ENCODE measurements at regions not wholly inside any gene's neighbourhood (a gene's known extent, or its start where the extent isn't known, plus 50 kb on each side); places are given as distances from the start of the nearest gene placed in this dataset.
A peak's percentile ranks its signal among the peaks of the same experiment; 100 is the strongest.

DNA sequence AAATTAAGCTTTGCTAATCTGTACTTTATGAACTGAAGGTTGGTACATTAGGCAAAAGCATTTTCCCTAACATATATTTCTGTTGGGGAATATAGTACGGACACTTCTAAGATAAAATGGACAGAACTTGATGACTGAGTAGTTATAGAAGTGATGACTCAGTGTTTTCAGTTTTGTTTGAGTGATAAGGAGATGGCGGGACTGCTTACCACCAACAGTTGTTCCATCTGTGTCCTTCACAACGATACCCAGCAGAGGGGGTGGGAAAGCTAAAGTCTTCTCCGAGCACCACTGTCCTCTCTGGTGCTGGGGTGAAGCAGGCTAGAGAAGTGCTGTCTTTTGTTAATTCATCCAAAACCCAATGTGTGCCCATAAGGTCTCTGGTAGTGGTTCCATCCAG is 195.8 kb downstream of the CD47 start:
- H3K4me1 ChIP-seq (ENCODE audit: control insufficient read depth, insufficient read depth, low read length) = no peaks in the 10 kb centered on the region
- in situ Hi-C loops (cut with MboI) (no loop called here), intact Hi-C loops (cut with micrococcal nuclease; ENCODE audit: unreplicated experiment) (no loop called here)
- H3K27me3 ChIP-seq (replicated peaks in 1 of 2; ENCODE audit: control insufficient read depth in 2 of 2, insufficient read depth in 2 of 2, low read length in 1 of 2) = peaks cover 5 to 7% of the 10 kb centered on the region in 2 experiments; a peak in 2 of 4 replicates
- ChIA-PET CTCF (interaction anchor here (0.5 to 0.9 kb wide), 3 partner anchors 20 to 576 kb away, joined by 3 to 4 read pairs (median 3); no protein-coding TSS in a partner anchor), POLR2A (no interaction called here), SMC1A (ENCODE audit: uncharacterized antibody, unreplicated experiment) (interaction anchor here (0.8 to 1.3 kb wide), 2 partner anchors 27 to 467 kb away, joined by 3 read pairs; no protein-coding TSS in a partner anchor), RAD21 (ENCODE audit: unreplicated experiment) (no interaction called here)
- H3K4me3 ChIP-seq = no peak overlapping the region
- H2AFZ ChIP-seq (ENCODE audit: control insufficient read depth, low read depth, low read length) = no peak overlapping the region
- no peaks in the 10 kb centered on the region for H3K9me3 ChIP-seq (replicated peaks; ENCODE audit: control insufficient read depth, insufficient read depth, low read length)
- no TSS peak for BruUV-seq (replicated peaks)
- H3K36me3 ChIP-seq (ENCODE audit: control insufficient read depth in 2 of 2, insufficient read depth in 2 of 2, low read length in 1 of 2) = no peaks in the 10 kb centered on the region
- H3K79me2 ChIP-seq (ENCODE audit: control insufficient read depth, insufficient read depth, low read length) = no peaks in the 10 kb centered on the region
- no peak overlapping the region for H3K9ac ChIP-seq (ENCODE audit: control insufficient read depth, insufficient read depth, low read length)
- DNase-seq (ENCODE audit: low read depth, low spot score) (no peak), ATAC-seq (no peak; the same call in 1 of the 3 replicates), FAIRE-seq (no peak)
- no peaks in the 10 kb centered on the region for H4K20me1 ChIP-seq (ENCODE audit: control insufficient read depth, insufficient read depth)
- H3K27ac ChIP-seq (ENCODE audit: control insufficient read depth, insufficient read depth) = no peak overlapping the region
- TF ChIP-seq RAD21 (IDR thresholded peaks at IDR 0.05; ENCODE audit: insufficient read depth, low read depth, low read length) = 0 out of 2 replicates have a peak, but pooled peaks have one; percentile 9
- TF ChIP-seq POLR2AphosphoS5 (IDR thresholded peaks at IDR 0.05; ENCODE audit: low read length) = no peak
- 21% methylated on average over 4 of the region's 4 CpGs for WGBS (ENCODE audit: insufficient coverage, insufficient replicate concordance, low lambda C conversion rate, missing lambda C conversion rate)
- H3K4me2 ChIP-seq (ENCODE audit: control insufficient read depth, insufficient read depth) = no peak overlapping the region

DNA sequence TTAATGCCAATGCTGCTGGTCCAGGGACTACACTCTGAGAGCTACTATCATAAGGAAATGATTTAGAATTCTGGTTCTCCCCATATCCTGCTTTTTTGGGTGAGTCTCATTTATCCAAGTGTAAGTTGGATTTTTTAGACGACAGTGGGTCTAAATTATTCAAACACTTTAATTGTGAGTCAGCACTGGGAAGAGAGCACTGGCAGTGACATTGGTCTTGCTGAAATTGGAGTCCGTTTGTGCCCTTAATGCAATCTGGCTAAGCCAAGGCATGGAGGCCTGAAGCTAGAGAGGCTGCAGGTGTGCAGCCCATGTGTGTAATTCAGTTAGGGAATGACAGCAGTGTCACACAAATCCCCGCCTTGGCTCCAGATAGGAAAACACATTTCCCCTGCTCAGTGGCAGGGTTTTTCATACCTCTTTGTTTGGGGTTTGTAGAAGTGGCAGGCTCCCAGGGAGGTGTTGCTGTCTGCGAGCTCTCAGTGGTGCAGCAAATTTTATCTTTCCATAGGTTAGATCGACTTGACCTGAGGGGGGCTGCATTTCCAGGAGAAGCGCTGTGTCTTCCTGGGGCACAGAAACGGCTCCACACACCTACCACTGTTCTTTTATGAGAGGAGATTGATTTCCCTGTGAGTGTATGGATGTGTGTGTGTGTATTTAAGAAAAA is 197.7 kb downstream of the CD47 start:
- H3K4me2 ChIP-seq (ENCODE audit: control insufficient read depth, insufficient read depth) = no peak overlapping the region
- in situ Hi-C loops (cut with MboI) (no loop called here), intact Hi-C loops (cut with micrococcal nuclease; ENCODE audit: unreplicated experiment) (no loop called here)
- FAIRE-seq = no peak
- H3K79me2 ChIP-seq (ENCODE audit: control insufficient read depth, insufficient read depth, low read length) = no peaks in the 10 kb centered on the region
- no peak overlapping the region for H3K9ac ChIP-seq (ENCODE audit: control insufficient read depth, insufficient read depth, low read length)
- H3K36me3 ChIP-seq (ENCODE audit: control insufficient read depth in 2 of 2, insufficient read depth in 2 of 2, low read length in 1 of 2) = no peaks in the 10 kb centered on the region
- no TSS peak for BruUV-seq (replicated peaks)
- H3K4me1 ChIP-seq (ENCODE audit: control insufficient read depth, insufficient read depth, low read length) = no peaks in the 10 kb centered on the region
- no peak for ATAC-seq
- DNase-seq (ENCODE audit: low read depth, low spot score) = no peak
- no peak overlapping the region for H3K27ac ChIP-seq (ENCODE audit: control insufficient read depth, insufficient read depth)
- 29% methylated on average over 7 of the region's 7 CpGs for WGBS (ENCODE audit: insufficient coverage, insufficient replicate concordance, low lambda C conversion rate, missing lambda C conversion rate)
- no peaks in the 10 kb centered on the region for H4K20me1 ChIP-seq (ENCODE audit: control insufficient read depth, insufficient read depth)
- H3K9me3 ChIP-seq (replicated peaks; ENCODE audit: control insufficient read depth, insufficient read depth, low read length) = no peaks in the 10 kb centered on the region
- SMC1A ChIA-PET (ENCODE audit: uncharacterized antibody, unreplicated experiment) = no interaction called here
- RAD21 ChIA-PET (ENCODE audit: unreplicated experiment) = no interaction called here
- CTCF ChIA-PET = interaction anchor here (1.5 kb wide), 1 partner anchor 9 kb away, joined by 3 read pairs; no protein-coding TSS in a partner anchor
- POLR2A ChIA-PET = no interaction called here
- H2AFZ ChIP-seq (ENCODE audit: control insufficient read depth, low read depth, low read length) = no peak overlapping the region
- no peak overlapping the region for H3K4me3 ChIP-seq
- H3K27me3 ChIP-seq (replicated peaks in 1 of 2; ENCODE audit: control insufficient read depth in 2 of 2, insufficient read depth in 2 of 2, low read length in 1 of 2) = peaks cover 5 to 7% of the 10 kb centered on the region in 2 experiments; a peak in 2 of 4 replicates
- no peak for TF ChIP-seq RB1 (IDR thresholded peaks at IDR 0.05; ENCODE audit: borderline replicate concordance)
- no peak for TF ChIP-seq HDAC2 (IDR thresholded peaks at IDR 0.05)
- TF ChIP-seq POLR2AphosphoS2 (IDR thresholded peaks at IDR 0.05; ENCODE audit: low read depth, low read length) = no peak
- no peak for TF ChIP-seq MYB (IDR thresholded peaks at IDR 0.05; ENCODE audit: borderline replicate concordance, low read depth, low read length)
- TF ChIP-seq DPF2 (IDR thresholded peaks at IDR 0.05) = no peak
- TF ChIP-seq TCF3 (IDR thresholded peaks at IDR 0.05; ENCODE audit: borderline replicate concordance, insufficient read depth, low read depth, low read length) = no peak
- TF ChIP-seq ZNF24 (IDR thresholded peaks at IDR 0.05) = no peak
- no peak for TF ChIP-seq WRNIP1 (IDR thresholded peaks at IDR 0.05; ENCODE audit: borderline replicate concordance, low read depth, low read length)
- TF ChIP-seq CUX1 (IDR thresholded peaks at IDR 0.05; ENCODE audit: insufficient replicate concordance, low read depth, low read length) = no peak
- TF ChIP-seq YBX1 (IDR thresholded peaks at IDR 0.05) = no peak
- no peak for TF ChIP-seq POU2F2 (IDR thresholded peaks at IDR 0.05; ENCODE audit: borderline replicate concordance, low read depth, low read length)

Measured in GM12878 (cell line).